Endothelial cell of umbilical vein (primary cell): ENCODE measurements at regions not wholly inside any gene's neighbourhood (a gene's known extent, or its start where the extent isn't known, plus 50 kb on each side); places are given as distances from the start of the nearest gene placed in this dataset.

Experiments
- BruUV-seq: library from RNA; stranded (reverse); fragments of 400-500 nt; replicated peaks from 2 replicates; lab custom pipeline; 2021; lab: Mats Ljungman, UMichigan
- CTCF ChIA-PET: fragments of 300-600, 350-600 bp; sonication (Branson Sonifier 250); formaldehyde crosslinking; loops from one replicate; lab custom pipeline; 2021; ENCODE audit warnings: antibody characterized with exemption, inconsistent platforms; lab: Charles Lee
- POLR2A ChIA-PET: fragments of 300-600, 350-600 bp; sonication (Branson Sonifier 250); formaldehyde crosslinking; loops from one replicate; lab custom pipeline; 2021; ENCODE audit warnings: antibody characterized with exemption, inconsistent platforms; lab: Charles Lee
- DNase-seq: peaks from one replicate; pipeline ENCODE4 v3.0.0-alpha.2; 2011; ENCODE audit warnings: low read depth, low spot score
- FAIRE-seq: peaks from 2 replicates; lab custom pipeline; 2011; peaks lifted over from hg19 to GRCh38; lab: Jason Lieb, UNC
- H2AFZ ChIP-seq: 2 replicates; pipeline ENCODE4 v1.6.0; 2012; ENCODE audit warnings: low read depth, low read length, control low read depth, inconsistent platforms
- H3K27ac ChIP-seq: 2 replicates; pipeline ENCODE4 v1.5.1; 2011; ENCODE audit warnings: low read depth, mild to moderate bottlenecking, control low read depth, low read length, moderate library complexity; ENCODE audit not compliant: insufficient read depth
- H3K27me3 ChIP-seq, 2 experiments: 2 replicates each; pipeline versions ENCODE4 v1.6.0 to v1.6.1; 2011; ENCODE audit warnings: low read length in 2 of 2, mixed read lengths in 1 of 2; ENCODE audit not compliant: control insufficient read depth in 2 of 2, insufficient read depth in 2 of 2
- H3K36me3 ChIP-seq, 2 experiments: 2 replicates in 1 of 2; 3 replicates in 1 of 2; pipeline ENCODE4 v1.5.1; 2011; ENCODE audit warnings: low read length in 2 of 2, mild to moderate bottlenecking in 1 of 2, moderate library complexity in 1 of 2; ENCODE audit not compliant: control insufficient read depth in 2 of 2, insufficient read depth in 2 of 2; ENCODE audit errors: extremely low read depth in 1 of 2
- H3K4me1 ChIP-seq: 3 replicates; pipeline ENCODE4 v1.5.1; 2011; ENCODE audit warnings: mild to moderate bottlenecking, low read length; ENCODE audit not compliant: control insufficient read depth, insufficient read depth; ENCODE audit errors: extremely low read depth
- H3K4me2 ChIP-seq: 2 replicates; pipeline ENCODE4 v1.6.1; 2011; ENCODE audit warnings: low read length, control low read depth, mixed read lengths; ENCODE audit not compliant: insufficient read depth
- H3K4me3 ChIP-seq, 3 experiments: fragments of 200-600 bp in 1 of 3; sonication (generic), shearing (Covaris generic) in 1 of 3; replicated peaks in 1 of 3; 2 replicates each; pipeline ENCODE4 v1.5.1; 2011 to 2016; ENCODE audit warnings: control low read depth in 3 of 3, low read length in 3 of 3, mild to moderate bottlenecking in 2 of 3, inconsistent platforms in 1 of 3, low read depth in 1 of 3, moderate library complexity in 1 of 3; ENCODE audit not compliant: insufficient read depth in 1 of 3
- H3K79me2 ChIP-seq: 2 replicates; pipeline ENCODE4 v1.6.0; 2012; ENCODE audit warnings: low read length, inconsistent platforms; ENCODE audit not compliant: control insufficient read depth, insufficient read depth
- H3K9ac ChIP-seq: replicated peaks from 2 replicates; pipeline ENCODE3; 2011; ENCODE audit warnings: low read length, control low read depth; ENCODE audit not compliant: insufficient read depth; ENCODE audit errors: extremely low read depth
- H3K9me1 ChIP-seq: replicated peaks from 3 replicates; pipeline ENCODE4 v1.6.0; 2011; ENCODE audit warnings: mild to moderate bottlenecking, low read length; ENCODE audit not compliant: control insufficient read depth, insufficient read depth; ENCODE audit errors: extremely low read depth
- H3K9me3 ChIP-seq: replicated peaks from 2 replicates; pipeline ENCODE4 v1.5.1; 2012; ENCODE audit warnings: low read length, inconsistent platforms; ENCODE audit not compliant: control insufficient read depth, insufficient read depth
- H4K20me1 ChIP-seq: replicated peaks from 2 replicates; pipeline ENCODE3; 2011; ENCODE audit warnings: mild to moderate bottlenecking, low read length; ENCODE audit not compliant: control insufficient read depth, insufficient read depth; ENCODE audit errors: extremely low read depth
- EZH2 ChIP-seq: IDR thresholded peaks from 2 replicates; pipeline ENCODE4 v1.6.1; 2012; ENCODE audit warnings: borderline replicate concordance, low read depth, mild to moderate bottlenecking, moderate library complexity, low read length, inconsistent platforms; ENCODE audit not compliant: severe bottlenecking
- FOS ChIP-seq: IDR thresholded peaks from 2 replicates; pipeline ENCODE4 v1.6.1; 2011; ENCODE audit warnings: mild to moderate bottlenecking, low read length, moderate library complexity, borderline replicate concordance; ENCODE audit not compliant: insufficient read depth
- GATA2 ChIP-seq: IDR thresholded peaks from 2 replicates; pipeline ENCODE4 v1.7.0; 2011; ENCODE audit warnings: low read depth, mild to moderate bottlenecking, moderate library complexity, mixed read lengths, low read length; ENCODE audit not compliant: insufficient read length, insufficient read depth
- JUN ChIP-seq: IDR thresholded peaks from 2 replicates; pipeline ENCODE4 v1.6.1; 2011; ENCODE audit warnings: borderline replicate concordance, low read depth; ENCODE audit not compliant: insufficient read length, insufficient read depth
- MAX ChIP-seq: IDR thresholded peaks from 2 replicates; pipeline ENCODE4 v1.6.1; 2011; ENCODE audit not compliant: insufficient read depth, insufficient read length
- MYC ChIP-seq: IDR thresholded peaks from one replicate; pipeline ENCODE4 v1.6.1; 2011; ENCODE audit warnings: mild to moderate bottlenecking, low read depth, low read length
- POLR2A ChIP-seq: IDR thresholded peaks from 2 replicates; pipeline ENCODE4 v1.6.1; 2012; ENCODE audit warnings: low read depth, mild to moderate bottlenecking, control low read depth, low read length
- POLR2AphosphoS5 ChIP-seq: IDR thresholded peaks from 2 replicates; pipeline ENCODE4 v1.6.1; 2012; ENCODE audit warnings: low read depth, mild to moderate bottlenecking, control low read depth, low read length, moderate library complexity; ENCODE audit not compliant: insufficient read depth
- dilution Hi-C: fragments of 300-500 bp; cut with MboI; formaldehyde crosslinking; loops from one replicate; pipeline ENCODE4 v1.15.0; 2019; ENCODE audit warnings: low sequenced_read_pairs; ENCODE audit not compliant: extremely low pct_ligation_motif_present
- intact Hi-C: fragments of 100-400 bp; cut with micrococcal nuclease; formaldehyde crosslinking; loops from one replicate; pipeline ENCODE4 v1.10.0; 2022
- TF ChIP-seq, protein P1 (sequence below), 2 donors: IDR thresholded peaks; 1 replicate in 1 of 2; 2 replicates in 1 of 2; pipeline ENCODE4 v1.5.1; 2011; ENCODE audit warnings: low read length in 2 of 2, mild to moderate bottlenecking in 2 of 2, moderate library complexity in 2 of 2, control low read depth in 1 of 2, inconsistent platforms in 1 of 2, low read depth in 1 of 2; ENCODE audit not compliant: insufficient read depth in 1 of 2; ENCODE audit errors: extremely low read depth in 1 of 2

DNA sequence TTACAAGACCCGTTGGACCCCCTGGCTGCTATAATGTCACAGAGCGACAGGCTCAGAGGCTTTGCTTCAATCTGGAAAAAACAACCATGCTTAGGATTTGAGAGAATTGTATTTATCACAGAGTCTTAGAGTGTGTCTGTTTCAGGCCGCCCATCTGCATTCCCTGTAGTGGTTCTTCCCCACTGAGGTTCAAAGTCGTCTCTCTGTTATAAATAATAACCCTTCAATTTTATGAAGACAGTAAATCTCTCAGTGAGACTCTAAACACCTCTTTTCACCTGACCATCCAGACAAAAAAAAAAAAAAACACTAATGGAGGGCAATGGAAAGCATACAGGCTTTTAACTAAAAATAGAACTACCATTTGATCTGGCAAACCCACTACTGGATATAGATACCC, 565.4 kb upstream of the AUTS2 start:
- Histone ChIP-seq H3K9me1 (no peaks in the 10 kb centered on the region), H3K4me3 (no peak overlapping the region), H4K20me1 (no peaks in the 10 kb centered on the region), H3K36me3 (no peaks in the 10 kb centered on the region), H3K9me3 (no peaks in the 10 kb centered on the region), H3K27me3 (no peaks in the 10 kb centered on the region), H3K4me1 (no peaks in the 10 kb centered on the region), H3K4me2 (no peak overlapping the region), H2AFZ (no peak overlapping the region), H3K27ac (no peak overlapping the region), H3K9ac (no peak overlapping the region), H3K79me2 (no peaks in the 10 kb centered on the region)
- ChIA-PET CTCF (no interaction called here), POLR2A (no interaction called here)
- DNase-seq: no peak
- dilution Hi-C loops: no loop called here
- TF ChIP-seq GATA2 (no peak), JUN (no peak), POLR2A (no peak), FOS (no peak), POLR2AphosphoS5 (no peak), MYC (no peak), MAX (no peak), EZH2 (no peak)
- TF ChIP-seq, protein P1, sequence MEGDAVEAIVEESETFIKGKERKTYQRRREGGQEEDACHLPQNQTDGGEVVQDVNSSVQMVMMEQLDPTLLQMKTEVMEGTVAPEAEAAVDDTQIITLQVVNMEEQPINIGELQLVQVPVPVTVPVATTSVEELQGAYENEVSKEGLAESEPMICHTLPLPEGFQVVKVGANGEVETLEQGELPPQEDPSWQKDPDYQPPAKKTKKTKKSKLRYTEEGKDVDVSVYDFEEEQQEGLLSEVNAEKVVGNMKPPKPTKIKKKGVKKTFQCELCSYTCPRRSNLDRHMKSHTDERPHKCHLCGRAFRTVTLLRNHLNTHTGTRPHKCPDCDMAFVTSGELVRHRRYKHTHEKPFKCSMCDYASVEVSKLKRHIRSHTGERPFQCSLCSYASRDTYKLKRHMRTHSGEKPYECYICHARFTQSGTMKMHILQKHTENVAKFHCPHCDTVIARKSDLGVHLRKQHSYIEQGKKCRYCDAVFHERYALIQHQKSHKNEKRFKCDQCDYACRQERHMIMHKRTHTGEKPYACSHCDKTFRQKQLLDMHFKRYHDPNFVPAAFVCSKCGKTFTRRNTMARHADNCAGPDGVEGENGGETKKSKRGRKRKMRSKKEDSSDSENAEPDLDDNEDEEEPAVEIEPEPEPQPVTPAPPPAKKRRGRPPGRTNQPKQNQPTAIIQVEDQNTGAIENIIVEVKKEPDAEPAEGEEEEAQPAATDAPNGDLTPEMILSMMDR (IDR thresholded peaks at IDR 0.05; ENCODE audit: extremely low read depth in 1 of 2, insufficient read depth in 1 of 2, low read depth in 1 of 2, low read length in 2 of 2): no peak
- intact Hi-C loops: no loop called here
- FAIRE-seq: no peak
- BruUV-seq: no TSS peak
